ENCODE measurements at regions not wholly inside any gene's neighbourhood (a gene's known extent, or its start where the extent isn't known, plus 50 kb on each side); places are given as distances from the start of the nearest gene placed in this dataset.

GRCh38 chr6:168169624-168170023 lies 90.6 kb upstream of the FRMD1 start:
- TF ChIP-seq CTCF (IDR thresholded peaks at IDR 0.05): no peak
- TF ChIP-seq EZH2 (IDR thresholded peaks at IDR 0.05; ENCODE audit: borderline replicate concordance, insufficient read depth, low read depth, low read length, poor library complexity, severe bottlenecking): no peak
